K562 (cell line): ENCODE measurements at regions not wholly inside any gene's neighbourhood (a gene's known extent, or its start where the extent isn't known, plus 50 kb on each side); places are given as distances from the start of the nearest gene placed in this dataset.
"Not testable (repeated sequence)": the region's sequence is repeated elsewhere in the genome, so short reads cannot be mapped to it uniquely, and the experiment has no call there.

Experiments used
- ATAC-seq: fragments of 200-7000 bp; cut with Tn5 transposase; 3 replicates; pipeline ENCODE4 v1.9.1; 2020; ENCODE audit warnings: moderate library complexity
- BruUV-seq: library from RNA; stranded (reverse); fragments of 400-500 nt; replicated peaks from 2 replicates; lab custom pipeline; 2021; lab: Mats Ljungman, UMichigan
- CTCF ChIA-PET: fragments of 300-600 bp; formaldehyde crosslinking; extraction: SDS; loops from one replicate; lab custom pipeline; 2021; ENCODE audit warnings: low intra/inter-chr PET ratio; lab: Yijun Ruan, JAX
- POLR2A ChIA-PET: fragments of 300-600, 350-650 bp; sonication (Branson Sonifier 250); formaldehyde crosslinking; extraction: SDS; loops from one replicate; lab custom pipeline; 2021; ENCODE audit warnings: antibody characterized with exemption, inconsistent platforms; lab: Yijun Ruan, JAX
- DNase-seq, 4 experiments: peaks; one replicate each; pipeline versions ENCODE4 v3.0.0 to v3.0.0-alpha.2; 2011 to 2018; ENCODE audit warnings: low spot score in 3 of 4, mixed read lengths in 3 of 4; ENCODE audit errors: extremely low read depth in 1 of 4
- FAIRE-seq: peaks from 2 replicates; lab custom pipeline; 2011; peaks lifted over from hg19 to GRCh38; lab: Jason Lieb, UNC
- H2AFZ ChIP-seq: 2 replicates; pipeline ENCODE4 v1.6.0; 2011; ENCODE audit warnings: low read depth, low read length, control low read depth, inconsistent platforms
- H3K27ac ChIP-seq: fragments of 200-600 bp; 3 replicates; pipeline ENCODE4 v1.8.0; 2011; ENCODE audit warnings: low read depth, mild to moderate bottlenecking, control low read depth, inconsistent platforms, low read length, moderate library complexity, mixed read lengths; ENCODE audit errors: extremely low read depth
- H3K27me3 ChIP-seq, 2 experiments: fragments of 300-600 bp in 1 of 2; 2 replicates in 1 of 2; 3 replicates in 1 of 2; pipeline versions ENCODE4 v1.6.0 to v1.8.0; 2011; ENCODE audit warnings: inconsistent platforms in 2 of 2, low read length in 2 of 2, mild to moderate bottlenecking in 1 of 2, mixed read lengths in 1 of 2, moderate library complexity in 1 of 2; ENCODE audit not compliant: control insufficient read depth in 2 of 2, insufficient read depth in 2 of 2
- H3K36me3 ChIP-seq: fragments of 300-600 bp; 3 replicates; pipeline ENCODE4 v1.8.0; 2011; ENCODE audit warnings: mild to moderate bottlenecking, low read length, inconsistent platforms; ENCODE audit not compliant: control insufficient read depth, insufficient read depth
- H3K4me1 ChIP-seq, 2 experiments: fragments of 200-600 bp in 1 of 2; replicated peaks in 1 of 2; 2 replicates in 1 of 2; 3 replicates in 1 of 2; pipeline versions ENCODE4 v1.5.1 to v1.8.0; 2011; ENCODE audit warnings: inconsistent platforms in 2 of 2, low read length in 2 of 2, mild to moderate bottlenecking in 1 of 2, mixed read lengths in 1 of 2, moderate library complexity in 1 of 2; ENCODE audit not compliant: control insufficient read depth in 2 of 2, insufficient read depth in 2 of 2
- H3K4me2 ChIP-seq: 2 replicates; pipeline ENCODE4 v1.6.1; 2011; ENCODE audit warnings: low read length, control low read depth, inconsistent platforms, mixed read lengths; ENCODE audit not compliant: insufficient read depth
- H3K4me3 ChIP-seq: fragments of 200-600 bp; sonication (generic), shearing (Covaris generic); 2 replicates; pipeline ENCODE4 v1.5.1; 2016; ENCODE audit warnings: control low read depth, inconsistent platforms
- H3K79me2 ChIP-seq: fragments of 200-600 bp; 3 replicates; pipeline ENCODE4 v1.8.0; 2011; ENCODE audit warnings: low read length, inconsistent platforms; ENCODE audit not compliant: control insufficient read depth, insufficient read depth
- H3K9ac ChIP-seq, 2 experiments: 2 replicates each; pipeline versions ENCODE4 v1.6.0 to v1.6.1; 2011; ENCODE audit warnings: low read depth in 2 of 2, low read length in 2 of 2, control low read depth in 1 of 2, inconsistent platforms in 1 of 2, mild to moderate bottlenecking in 1 of 2, mixed read lengths in 1 of 2; ENCODE audit not compliant: insufficient read depth in 1 of 2
- H3K9me1 ChIP-seq: one replicate; pipeline ENCODE4 v1.6.0; 2011; ENCODE audit warnings: inconsistent platforms, mild to moderate bottlenecking, low read length, moderate library complexity; ENCODE audit not compliant: control insufficient read depth, insufficient read depth
- H3K9me3 ChIP-seq: replicated peaks from 2 replicates; pipeline ENCODE4 v1.5.1; 2011; ENCODE audit warnings: low read depth, low read length, inconsistent platforms; ENCODE audit not compliant: control insufficient read depth, insufficient read depth
- H4K20me1 ChIP-seq: replicated peaks from 2 replicates; pipeline ENCODE4 v1.6.1; 2011; ENCODE audit warnings: low read length, inconsistent platforms, mixed read lengths; ENCODE audit not compliant: control insufficient read depth, insufficient read depth
- FIP1L1 ChIP-seq: fragments of 200-400 bp; formaldehyde crosslinking; IDR thresholded peaks from 2 replicates; pipeline ENCODE4 v1.6.1; 2018; ENCODE audit warnings: mild to moderate bottlenecking, low read depth, low read length; ENCODE audit not compliant: poor library complexity, severe bottlenecking
- RAD21 ChIP-seq, 2 experiments: fragments of 250-450 bp in 1 of 2; fragments of 450-650 bp in 1 of 2; sonication (Bioruptor Pico) in 1 of 2; formaldehyde crosslinking in 1 of 2; IDR thresholded peaks in 1 of 2; conservative IDR thresholded peaks in 1 of 2; 2 replicates each; pipeline versions ENCODE4 v1.4.0 to v1.8.0; 2020 to 2022; ENCODE audit warnings: mild to moderate bottlenecking in 2 of 2, moderate library complexity in 1 of 2
- REST ChIP-seq, 2 experiments: fragments of 450-650 bp; formaldehyde crosslinking in 1 of 2; IDR thresholded peaks; 2 replicates each; pipeline versions ENCODE4 v1.4.0 to v1.6.1; 2014 to 2020; ENCODE audit warnings: mild to moderate bottlenecking in 2 of 2, borderline replicate concordance in 1 of 2, low read depth in 1 of 2
- SMC3 ChIP-seq: conservative IDR thresholded peaks from 2 replicates; pipeline ENCODE4 v1.6.1; 2011; ENCODE audit warnings: low read depth, low read length, improper control_type of control experiment; ENCODE audit not compliant: insufficient read depth
- ZNF431 ChIP-seq: sonication (generic); formaldehyde crosslinking; IDR thresholded peaks from 2 replicates; pipeline ENCODE4 v1.8.0; 2022; ENCODE audit warnings: mild to moderate bottlenecking, missing genetic modification reagents
- WGBS: fragments of 100-300 bp; shearing (Covaris generic); methylation state at CpG from one replicate; pipeline ENCODE4 v1.1.6; 2016; ENCODE audit warnings: low coverage, mixed read lengths; ENCODE audit not compliant: insufficient coverage; ENCODE audit errors: missing lambda C conversion rate; 5-methylcytosine and 5-hydroxymethylcytosine counted together
- in situ Hi-C: fragments of 300-500 bp; cut with MboI; formaldehyde crosslinking; loops from 4 replicates; pipeline ENCODE4 v1.15.0; 2018; ENCODE audit warnings: inconsistent platforms, mixed read lengths
- intact Hi-C: fragments of 100-400 bp; cut with micrococcal nuclease; formaldehyde crosslinking; loops from 2 replicates; pipeline ENCODE4 v1.14.2; 2022

GRCh38 chr12:89053817-89054216, 298.5 kb downstream of the DUSP6 start:
- H3K27ac ChIP-seq, H3K79me2 ChIP-seq, H4K20me1 ChIP-seq, H2AFZ ChIP-seq, H3K36me3 ChIP-seq, H3K9me1 ChIP-seq, ATAC-seq, H3K4me2 ChIP-seq, POLR2A ChIA-PET, CTCF ChIA-PET, FAIRE-seq, DNase-seq, BruUV-seq, H3K27me3 ChIP-seq, H3K4me1 ChIP-seq, H3K4me3 ChIP-seq, H3K9ac ChIP-seq, H3K9me3 ChIP-seq: not testable (repeated sequence)
- intact Hi-C loops (loop anchor here (10.0 kb wide), 1 partner anchor 471 kb away; the partner anchor contains the start of genes GALNT4 and POC1B), in situ Hi-C loops (loop anchor here (10.0 kb wide), 1 partner anchor 401 kb away; no protein-coding TSS in a partner anchor)
- WGBS: 2% methylated on average over 4 of the region's 4 CpGs
- TF ChIP-seq ZNF431 (CRISPR knock-in tag): peak; percentile 91

- 0% methylated on average over 2 of the region's 2 CpGs for WGBS
- no peaks in the 10 kb centered on the region for H4K20me1 ChIP-seq
- H3K4me2 ChIP-seq: no peak overlapping the region
- ChIA-PET CTCF (interaction anchor here (1.4 to 2.3 kb wide), 2 partner anchors 408 to 410 kb away, joined by 5 to 12 read pairs; no protein-coding TSS in a partner anchor), POLR2A (no interaction called here)
- H3K9me3 ChIP-seq: no peaks in the 10 kb centered on the region
- no peaks in the 10 kb centered on the region for H3K36me3 ChIP-seq
- no peaks in the 10 kb centered on the region for H3K9me1 ChIP-seq
- no peaks in the 10 kb centered on the region for H3K27me3 ChIP-seq
- no TSS peak for BruUV-seq
- no peak overlapping the region for H3K4me3 ChIP-seq
- intact Hi-C loops: loop anchor here (1.0 to 10.0 kb wide), 3 partner anchors 32 to 474 kb away; partner anchors contain the start of genes GALNT4 and POC1B
- DNase-seq (peak; percentile 30 to 53 (median 50)), ATAC-seq (peak; percentile 49; the same call in 1 of the 3 replicates), FAIRE-seq (peak; percentile 82)
- in situ Hi-C loops: loop anchor here (10.0 kb wide), 1 partner anchor 404 kb away; no protein-coding TSS in a partner anchor
- no peak overlapping the region for H2AFZ ChIP-seq
- no peak overlapping the region for H3K9ac ChIP-seq
- H3K27ac ChIP-seq: no peak overlapping the region
- H3K79me2 ChIP-seq: no peaks in the 10 kb centered on the region
- H3K4me1 ChIP-seq: no peaks in the 10 kb centered on the region
- TF ChIP-seq RAD21 (CRISPR knock-in tag; conservative IDR thresholded peaks at IDR 0.05 in 1 of 2, IDR thresholded peaks at IDR 0.05 in 1 of 2): peak; percentile 95 to 96
- TF ChIP-seq REST (IDR thresholded peaks at IDR 0.05; ENCODE audit: borderline replicate concordance): peak; percentile 52; the same call in 1 of the 2 replicates
- TF ChIP-seq REST (CRISPR knock-in tag; IDR thresholded peaks at IDR 0.05; ENCODE audit: low read depth): no peak
- TF ChIP-seq SMC3: peak; percentile 34; the same call in 1 of the 2 replicates
- TF ChIP-seq FIP1L1: no peak
Observed at GRCh38 chr12:89051065-89051677, 301.1 kb downstream of the DUSP6 start.
